Upper lobe of left lung (tissue), 6 donors: ENCODE measurements at regions not wholly inside any gene's neighbourhood (a gene's known extent, or its start where the extent isn't known, plus 50 kb on each side); places are given as distances from the start of the nearest gene placed in this dataset.

Experiments
- ATAC-seq, 2 donors: fragments of 200-7000 bp; cut with Tn5 transposase; one replicate each; pipeline ENCODE4 v1.9.1; 2022; ENCODE audit warnings: mild to moderate bottlenecking in 2 of 2, moderate library complexity in 2 of 2; ENCODE audit not compliant: low FRiP score in 2 of 2
- DNase-seq, 2 donors: peaks; one replicate each; pipeline ENCODE4 v3.0.0-alpha.2; 2019 to 2020
- H3K27ac ChIP-seq, 4 donors: fragments of 200-600 bp; sonication (generic); one replicate each; pipeline ENCODE4 v1.5.1; 2016 to 2019
- H3K27me3 ChIP-seq, 4 donors: fragments of 200-600 bp; sonication (generic); one replicate each; pipeline ENCODE4 v1.5.1; 2017 to 2019
- H3K36me3 ChIP-seq, 4 donors: fragments of 200-600 bp; sonication (generic); one replicate each; pipeline ENCODE4 v1.5.1; 2016 to 2019
- H3K4me1 ChIP-seq, 4 donors: fragments of 200-600 bp; sonication (generic); one replicate each; pipeline ENCODE4 v1.5.1; 2018 to 2019
- H3K4me3 ChIP-seq, 4 donors: fragments of 200-600 bp; sonication (generic); one replicate each; pipeline ENCODE4 v1.5.1; 2017 to 2019; ENCODE audit warnings: mild to moderate bottlenecking in 2 of 4, moderate library complexity in 1 of 4
- H3K9me3 ChIP-seq, 4 donors: fragments of 200-600 bp; sonication (generic); one replicate each; pipeline ENCODE4 v1.5.1; 2018 to 2019
- EP300 ChIP-seq, 4 donors: sonication (generic); formaldehyde crosslinking; IDR thresholded peaks; one replicate each; pipeline ENCODE4 v1.5.1; 2017; ENCODE audit warnings: antibody characterized with exemption in 4 of 4, control low read depth in 2 of 4
- POLR2A ChIP-seq, 4 donors: fragments of 450-650 bp; IDR thresholded peaks; one replicate each; pipeline ENCODE4 v1.5.1; 2016 to 2017; ENCODE audit warnings: antibody characterized with exemption in 4 of 4, mild to moderate bottlenecking in 2 of 4
- POLR2AphosphoS5 ChIP-seq, 2 donors: sonication (generic); formaldehyde crosslinking; IDR thresholded peaks; one replicate each; pipeline ENCODE4 v1.5.1; 2017; ENCODE audit warnings: antibody characterized with exemption in 2 of 2
- WGBS, 2 donors: methylation state at CpG; one replicate each; pipeline ENCODE4 v1.1.5; 2017 to 2018; 5-methylcytosine and 5-hydroxymethylcytosine counted together
- TF ChIP-seq, protein P1 (sequence below), 6 experiments: fragments of 450-650 bp in 4 of 6; fragments of 200-600 bp in 2 of 6; sonication (generic) in 2 of 6; IDR thresholded peaks; one replicate each; pipeline ENCODE4 v1.5.1; 2016 to 2019; ENCODE audit warnings: antibody characterized with exemption in 6 of 6
- donor health status: DM: no; HTN: no; CAD: no; lungs with moderate emphysema.
- donor health status: DM: no; HTN: yes; CAD: no; lungs with severe emphysema.

DNA sequence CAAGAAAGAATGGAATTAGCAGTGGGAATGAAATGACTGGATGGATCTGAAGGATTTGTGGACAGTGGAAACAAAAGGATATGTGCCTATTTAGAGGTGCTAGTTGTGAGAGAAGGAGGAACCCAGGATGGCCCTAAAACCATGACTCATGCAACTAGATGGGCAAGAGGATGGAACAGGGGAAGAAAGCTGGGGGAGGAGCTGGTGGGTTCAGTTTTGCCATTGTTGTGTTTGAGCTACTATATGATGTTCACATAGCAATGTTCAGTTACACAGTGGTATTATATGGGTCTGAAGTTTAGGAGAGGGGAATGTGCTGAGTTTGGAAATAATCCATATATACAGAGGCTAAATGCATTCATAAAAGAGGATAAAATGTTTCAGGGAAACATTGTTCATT lies 125.7 kb upstream of the SSTR4 start:
- no peak for DNase-seq
- Histone ChIP-seq H3K9me3 (peaks cover 0 to 6% (median 0%) of the 10 kb centered on the region in 4 donors), H3K4me3 (no peak overlapping the region), H3K27me3 (no peaks in the 10 kb centered on the region), H3K36me3 (no peaks in the 10 kb centered on the region), H3K4me1 (no peaks in the 10 kb centered on the region), H3K27ac (no peak overlapping the region)
- TF ChIP-seq EP300 (IDR thresholded peaks at IDR 0.05) (no peak), POLR2AphosphoS5 (IDR thresholded peaks at IDR 0.05) (no peak), POLR2A (IDR thresholded peaks at IDR 0.05) (no peak)
- TF ChIP-seq, protein P1, sequence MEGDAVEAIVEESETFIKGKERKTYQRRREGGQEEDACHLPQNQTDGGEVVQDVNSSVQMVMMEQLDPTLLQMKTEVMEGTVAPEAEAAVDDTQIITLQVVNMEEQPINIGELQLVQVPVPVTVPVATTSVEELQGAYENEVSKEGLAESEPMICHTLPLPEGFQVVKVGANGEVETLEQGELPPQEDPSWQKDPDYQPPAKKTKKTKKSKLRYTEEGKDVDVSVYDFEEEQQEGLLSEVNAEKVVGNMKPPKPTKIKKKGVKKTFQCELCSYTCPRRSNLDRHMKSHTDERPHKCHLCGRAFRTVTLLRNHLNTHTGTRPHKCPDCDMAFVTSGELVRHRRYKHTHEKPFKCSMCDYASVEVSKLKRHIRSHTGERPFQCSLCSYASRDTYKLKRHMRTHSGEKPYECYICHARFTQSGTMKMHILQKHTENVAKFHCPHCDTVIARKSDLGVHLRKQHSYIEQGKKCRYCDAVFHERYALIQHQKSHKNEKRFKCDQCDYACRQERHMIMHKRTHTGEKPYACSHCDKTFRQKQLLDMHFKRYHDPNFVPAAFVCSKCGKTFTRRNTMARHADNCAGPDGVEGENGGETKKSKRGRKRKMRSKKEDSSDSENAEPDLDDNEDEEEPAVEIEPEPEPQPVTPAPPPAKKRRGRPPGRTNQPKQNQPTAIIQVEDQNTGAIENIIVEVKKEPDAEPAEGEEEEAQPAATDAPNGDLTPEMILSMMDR (IDR thresholded peaks at IDR 0.05): no peak
- ATAC-seq: no peak

DNA sequence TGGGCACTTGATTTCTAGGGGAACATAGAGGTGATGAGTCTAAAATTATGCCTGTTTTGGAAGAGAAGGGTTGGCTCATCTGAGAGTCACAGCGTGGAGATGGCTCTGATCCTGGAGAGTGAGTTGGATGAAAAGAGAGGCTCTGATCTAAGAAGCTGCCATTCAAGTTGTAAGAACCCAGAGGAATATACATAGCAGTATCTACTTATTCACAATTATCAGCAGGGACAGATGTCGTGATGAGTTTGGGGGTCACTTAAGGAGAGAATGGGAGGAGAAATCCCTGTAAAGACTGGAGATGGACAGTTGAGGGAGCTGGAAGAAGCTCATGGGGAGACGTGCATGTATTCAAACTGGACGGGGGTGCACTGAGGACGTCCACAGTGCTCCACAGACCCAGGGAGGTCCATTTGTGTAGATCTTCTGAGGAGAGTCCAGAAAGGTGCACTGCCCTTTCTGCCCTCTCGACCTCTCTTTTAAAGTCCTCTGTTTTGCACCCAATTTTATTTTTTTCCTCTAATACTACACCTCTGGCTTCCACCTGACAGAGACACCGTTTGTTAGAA lies 124.7 kb upstream of the SSTR4 start:
- WGBS, 2 donors: 73 to 86% methylated on average over 7 of the region's 7 CpGs
- H3K4me1 ChIP-seq: no peaks in the 10 kb centered on the region
- H3K27me3 ChIP-seq: no peaks in the 10 kb centered on the region
- no peak overlapping the region for H3K27ac ChIP-seq
- ATAC-seq (no peak), DNase-seq (no peak)
- peaks cover 0 to 6% (median 0%) of the 10 kb centered on the region in 4 donors for H3K9me3 ChIP-seq
- H3K4me3 ChIP-seq: no peak overlapping the region
- no peaks in the 10 kb centered on the region for H3K36me3 ChIP-seq
- TF ChIP-seq, protein P1 (IDR thresholded peaks at IDR 0.05): no peak
- no peak for TF ChIP-seq POLR2A (IDR thresholded peaks at IDR 0.05)
- no peak for TF ChIP-seq EP300 (IDR thresholded peaks at IDR 0.05)
- TF ChIP-seq POLR2AphosphoS5 (IDR thresholded peaks at IDR 0.05): no peak

- TF ChIP-seq POLR2A (IDR thresholded peaks at IDR 0.05): no peak
- no peak for TF ChIP-seq EP300 (IDR thresholded peaks at IDR 0.05)
- TF ChIP-seq POLR2AphosphoS5 (IDR thresholded peaks at IDR 0.05): no peak
- TF ChIP-seq, protein P1 (IDR thresholded peaks at IDR 0.05): no peak
- ATAC-seq (no peak), DNase-seq (no peak)
- WGBS, 2 donors: 64 to 73% methylated on average over 2 of the region's 2 CpGs
- Histone ChIP-seq H3K4me3 (no peak overlapping the region), H3K36me3 (no peaks in the 10 kb centered on the region), H3K9me3 (peaks cover 0 to 6% (median 0%) of the 10 kb centered on the region in 4 donors), H3K27ac (no peak overlapping the region), H3K4me1 (peaks cover 0 to 6% (median 0%) of the 10 kb centered on the region in 4 donors), H3K27me3 (no peaks in the 10 kb centered on the region)
These were observed 120.8 kb upstream of the SSTR4 start for GRCh38 chr20:22914291-22914690.

DNA sequence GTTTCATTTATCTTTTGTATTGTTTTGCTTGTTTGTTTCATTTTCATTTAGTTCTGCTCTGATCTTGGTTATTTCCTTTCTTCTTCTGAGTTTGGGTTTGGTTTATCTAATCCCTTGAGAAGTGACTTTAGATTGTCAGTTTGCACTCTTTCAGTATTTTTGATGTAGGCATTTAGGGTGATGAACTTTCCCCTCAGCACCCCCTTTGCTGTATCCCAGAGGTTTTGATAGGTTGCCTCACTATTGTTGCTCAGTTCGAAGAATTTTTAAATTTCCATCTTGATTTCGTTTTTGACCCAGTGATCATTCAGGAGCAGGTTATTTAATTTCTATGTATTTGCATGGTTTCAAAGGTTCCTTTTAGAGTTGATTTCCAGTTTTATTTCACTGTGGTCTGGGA lies 119.6 kb upstream of the SSTR4 start:
- no peak overlapping the region for H3K27ac ChIP-seq
- no peaks in the 10 kb centered on the region for H3K36me3 ChIP-seq
- H3K4me3 ChIP-seq: no peak overlapping the region
- DNase-seq (no peak), ATAC-seq (no peak)
- peaks cover 0 to 6% (median 0%) of the 10 kb centered on the region in 4 donors for H3K4me1 ChIP-seq
- WGBS, 2 donors: 93 to 95% methylated on average over 2 of the region's 2 CpGs
- TF ChIP-seq POLR2A (IDR thresholded peaks at IDR 0.05) (no peak), POLR2AphosphoS5 (IDR thresholded peaks at IDR 0.05) (no peak), EP300 (IDR thresholded peaks at IDR 0.05) (no peak)
- TF ChIP-seq, protein P1 (IDR thresholded peaks at IDR 0.05): no peak
- H3K9me3 ChIP-seq: peaks cover 0 to 6% (median 0%) of the 10 kb centered on the region in 4 donors
- no peaks in the 10 kb centered on the region for H3K27me3 ChIP-seq
